ENCODE measurements at regions not wholly inside any gene's neighbourhood (a gene's known extent, or its start where the extent isn't known, plus 50 kb on each side); places are given as distances from the start of the nearest gene placed in this dataset.

GRCh38 chr5:12073426-12073825 lies 169.2 kb upstream of the CTNND2 start:
- TF ChIP-seq, protein P1, sequence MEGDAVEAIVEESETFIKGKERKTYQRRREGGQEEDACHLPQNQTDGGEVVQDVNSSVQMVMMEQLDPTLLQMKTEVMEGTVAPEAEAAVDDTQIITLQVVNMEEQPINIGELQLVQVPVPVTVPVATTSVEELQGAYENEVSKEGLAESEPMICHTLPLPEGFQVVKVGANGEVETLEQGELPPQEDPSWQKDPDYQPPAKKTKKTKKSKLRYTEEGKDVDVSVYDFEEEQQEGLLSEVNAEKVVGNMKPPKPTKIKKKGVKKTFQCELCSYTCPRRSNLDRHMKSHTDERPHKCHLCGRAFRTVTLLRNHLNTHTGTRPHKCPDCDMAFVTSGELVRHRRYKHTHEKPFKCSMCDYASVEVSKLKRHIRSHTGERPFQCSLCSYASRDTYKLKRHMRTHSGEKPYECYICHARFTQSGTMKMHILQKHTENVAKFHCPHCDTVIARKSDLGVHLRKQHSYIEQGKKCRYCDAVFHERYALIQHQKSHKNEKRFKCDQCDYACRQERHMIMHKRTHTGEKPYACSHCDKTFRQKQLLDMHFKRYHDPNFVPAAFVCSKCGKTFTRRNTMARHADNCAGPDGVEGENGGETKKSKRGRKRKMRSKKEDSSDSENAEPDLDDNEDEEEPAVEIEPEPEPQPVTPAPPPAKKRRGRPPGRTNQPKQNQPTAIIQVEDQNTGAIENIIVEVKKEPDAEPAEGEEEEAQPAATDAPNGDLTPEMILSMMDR (IDR thresholded peaks at IDR 0.05; ENCODE audit: low read depth, low read length, poor library complexity, severe bottlenecking) = no peak
- TF ChIP-seq EZH2phosphoT487 (IDR thresholded peaks at IDR 0.05; ENCODE audit: borderline replicate concordance, low read length) = no peak

All from DOHH2 (cell line).